ENCODE measurements at regions not wholly inside any gene's neighbourhood (a gene's known extent, or its start where the extent isn't known, plus 50 kb on each side); places are given as distances from the start of the nearest gene placed in this dataset.

DNA sequence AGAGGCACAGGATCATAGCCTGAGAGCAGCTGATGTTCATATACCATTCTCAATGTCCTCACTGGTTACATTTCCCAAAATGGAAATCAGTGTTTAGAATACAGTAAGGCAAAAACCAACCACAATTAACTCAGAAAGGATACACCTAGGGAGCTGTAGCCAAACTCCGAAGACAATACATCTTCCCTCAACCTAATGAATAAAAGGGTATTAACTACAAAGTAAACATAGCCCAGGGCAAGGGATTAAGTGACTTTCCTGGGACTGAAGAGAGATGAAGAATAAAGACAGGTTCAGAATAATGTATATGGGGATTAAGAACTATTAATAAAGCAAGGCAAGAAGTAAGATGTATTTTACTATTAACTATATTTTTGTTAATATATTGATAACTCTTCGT, 79.5 kb downstream of the RPS29 start:
- no peaks in the 10 kb centered on the region for H3K27me3 Mint-ChIP-seq (ENCODE audit: low read depth in 3 of 3)

GRCh38 chr14:49505041-49505766, 81.0 kb downstream of the RPS29 start:
- no peaks in the 10 kb centered on the region for H3K27me3 ChIP-seq (ENCODE audit: control insufficient read depth in 2 of 2, insufficient read depth in 2 of 2, low read length in 2 of 2)
- Mint-ChIP-seq H3K27me3 (ENCODE audit: low read depth in 3 of 3) (no peaks in the 10 kb centered on the region), H3K27ac (no peak overlapping the region), H3K4me3 (no peak overlapping the region), H3K9me3 (peaks cover 0 to 12% (median 0%) of the 10 kb centered on the region in 7 donors), H3K36me3 (no peaks in the 10 kb centered on the region), H3K4me1 (peaks cover 10% of the 10 kb centered on the region)
- no peaks in the 10 kb centered on the region for H4K20me1 ChIP-seq (ENCODE audit: insufficient read depth, low read length)
- H3K4me1 ChIP-seq (ENCODE audit: control insufficient read depth in 1 of 2, insufficient read depth in 2 of 2, low read length in 2 of 2): no peaks in the 10 kb centered on the region
- no peak overlapping the region for H3K4me2 ChIP-seq (replicated peaks; ENCODE audit: extremely low read depth, low read length, poor library complexity, severe bottlenecking)
- H3K36me3 ChIP-seq (replicated peaks in 1 of 2; ENCODE audit: control insufficient read depth in 1 of 2, insufficient read depth in 2 of 2, low read length in 2 of 2): no peaks in the 10 kb centered on the region
- H3K27ac ChIP-seq (ENCODE audit: low read depth in 1 of 2, low read length in 2 of 2): no peak overlapping the region
- no peak overlapping the region for H3K4me3 ChIP-seq (replicated peaks in 1 of 3; ENCODE audit: low read depth in 2 of 3, low read length in 3 of 3)
- H3K9ac ChIP-seq (ENCODE audit: insufficient read depth, low read length, poor library complexity, severe bottlenecking): no peak overlapping the region
- no peak for DNase-seq
- H2AFZ ChIP-seq (ENCODE audit: insufficient read depth, low read depth, low read length, poor library complexity, severe bottlenecking): no peak overlapping the region
- intact Hi-C loops (cut with micrococcal nuclease): no loop called here
- H3K9me3 ChIP-seq (replicated peaks in 1 of 2; ENCODE audit: control insufficient read depth in 1 of 2, insufficient read depth in 1 of 2, low read length in 2 of 2): no peaks in the 10 kb centered on the region
- TF ChIP-seq, protein P1, sequence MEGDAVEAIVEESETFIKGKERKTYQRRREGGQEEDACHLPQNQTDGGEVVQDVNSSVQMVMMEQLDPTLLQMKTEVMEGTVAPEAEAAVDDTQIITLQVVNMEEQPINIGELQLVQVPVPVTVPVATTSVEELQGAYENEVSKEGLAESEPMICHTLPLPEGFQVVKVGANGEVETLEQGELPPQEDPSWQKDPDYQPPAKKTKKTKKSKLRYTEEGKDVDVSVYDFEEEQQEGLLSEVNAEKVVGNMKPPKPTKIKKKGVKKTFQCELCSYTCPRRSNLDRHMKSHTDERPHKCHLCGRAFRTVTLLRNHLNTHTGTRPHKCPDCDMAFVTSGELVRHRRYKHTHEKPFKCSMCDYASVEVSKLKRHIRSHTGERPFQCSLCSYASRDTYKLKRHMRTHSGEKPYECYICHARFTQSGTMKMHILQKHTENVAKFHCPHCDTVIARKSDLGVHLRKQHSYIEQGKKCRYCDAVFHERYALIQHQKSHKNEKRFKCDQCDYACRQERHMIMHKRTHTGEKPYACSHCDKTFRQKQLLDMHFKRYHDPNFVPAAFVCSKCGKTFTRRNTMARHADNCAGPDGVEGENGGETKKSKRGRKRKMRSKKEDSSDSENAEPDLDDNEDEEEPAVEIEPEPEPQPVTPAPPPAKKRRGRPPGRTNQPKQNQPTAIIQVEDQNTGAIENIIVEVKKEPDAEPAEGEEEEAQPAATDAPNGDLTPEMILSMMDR (IDR thresholded peaks at IDR 0.05): no peak
- no CpG with 5 or more reads among the region's 5 CpGs for WGBS (ENCODE audit: insufficient coverage)
- H3K79me2 ChIP-seq (ENCODE audit: insufficient read depth, low read length): no peaks in the 10 kb centered on the region

More for the DNA sequence above, 79.5 kb downstream of the RPS29 start:
- no peaks in the 10 kb centered on the region for H4K20me1 ChIP-seq (ENCODE audit: insufficient read depth, low read length)
- H3K27me3 ChIP-seq (ENCODE audit: control insufficient read depth in 2 of 2, insufficient read depth in 2 of 2, low read length in 2 of 2): no peaks in the 10 kb centered on the region
- Mint-ChIP-seq H3K4me3 (no peak overlapping the region), H3K36me3 (no peaks in the 10 kb centered on the region), H3K27ac (no peak overlapping the region), H3K9me3 (peaks cover 0 to 14% (median 0%) of the 10 kb centered on the region in 7 donors), H3K4me1 (peaks cover 10% of the 10 kb centered on the region)
- H3K27ac ChIP-seq (ENCODE audit: low read depth in 1 of 2, low read length in 2 of 2): no peak overlapping the region
- no peaks in the 10 kb centered on the region for H3K9me3 ChIP-seq (replicated peaks in 1 of 2; ENCODE audit: control insufficient read depth in 1 of 2, insufficient read depth in 1 of 2, low read length in 2 of 2)
- H3K4me2 ChIP-seq (replicated peaks; ENCODE audit: extremely low read depth, low read length, poor library complexity, severe bottlenecking): no peak overlapping the region
- H3K79me2 ChIP-seq (ENCODE audit: insufficient read depth, low read length): no peaks in the 10 kb centered on the region
- H3K4me1 ChIP-seq (ENCODE audit: control insufficient read depth in 1 of 2, insufficient read depth in 2 of 2, low read length in 2 of 2): no peaks in the 10 kb centered on the region
- no CpG with 5 or more reads among the region's 2 CpGs for whole genome bisulfite sequencing (ENCODE audit: insufficient coverage)
- intact Hi-C loops (cut with micrococcal nuclease): no loop called here
- no peak for DNase-seq
- no peak overlapping the region for H3K4me3 ChIP-seq (replicated peaks in 1 of 3; ENCODE audit: low read depth in 2 of 3, low read length in 3 of 3)
- TF ChIP-seq, protein P1 (IDR thresholded peaks at IDR 0.05): no peak
- H3K9ac ChIP-seq (ENCODE audit: insufficient read depth, low read length, poor library complexity, severe bottlenecking): no peak overlapping the region
- H3K36me3 ChIP-seq (replicated peaks in 1 of 2; ENCODE audit: control insufficient read depth in 1 of 2, insufficient read depth in 2 of 2, low read length in 2 of 2): no peaks in the 10 kb centered on the region
- no peak overlapping the region for H2AFZ ChIP-seq (ENCODE audit: insufficient read depth, low read depth, low read length, poor library complexity, severe bottlenecking)
